HEK293T (cell line): ENCODE measurements at regions not wholly inside any gene's neighbourhood (a gene's known extent, or its start where the extent isn't known, plus 50 kb on each side); places are given as distances from the start of the nearest gene placed in this dataset.
"Not testable (repeated sequence)": the region's sequence is repeated elsewhere in the genome, so short reads cannot be mapped to it uniquely, and the experiment has no call there.

Source experiments
- CTCF ChIA-PET: fragments of 350-600 bp; formaldehyde crosslinking; extraction: SDS; loops from one replicate; lab custom pipeline; 2021; ENCODE audit warnings: antibody characterized with exemption, inconsistent platforms; lab: Yijun Ruan, JAX
- POLR2A ChIA-PET: fragments of 350-600 bp; formaldehyde crosslinking; extraction: SDS; loops from one replicate; lab custom pipeline; 2020; ENCODE audit warnings: antibody characterized with exemption, inconsistent platforms; lab: Yijun Ruan, JAX
- DNase-seq: peaks from one replicate; pipeline ENCODE4 v3.0.0; 2012; ENCODE audit warnings: mixed read lengths; ENCODE audit errors: extremely low spot score
- ARNT ChIP-seq: fragments of 450-650 bp; IDR thresholded peaks from 2 replicates; pipeline ENCODE4 v1.6.1; 2017; ENCODE audit warnings: mild to moderate bottlenecking
- BHLHE40 ChIP-seq: fragments of 450-650 bp; IDR thresholded peaks from 2 replicates; pipeline ENCODE4 v1.6.1; 2016; ENCODE audit warnings: mild to moderate bottlenecking, moderate library complexity, borderline replicate concordance
- CTBP1 ChIP-seq: fragments of 450-650 bp; IDR thresholded peaks from 2 replicates; pipeline ENCODE4 v1.6.1; 2016; ENCODE audit warnings: borderline replicate concordance
- ELF4 ChIP-seq: fragments of 450-650 bp; IDR thresholded peaks from 2 replicates; pipeline ENCODE4 v1.6.1; 2017; ENCODE audit warnings: antibody characterized with exemption
- FOXA1 ChIP-seq: fragments of 450-650 bp; IDR thresholded peaks from 2 replicates; pipeline ENCODE4 v1.6.1; 2016; ENCODE audit warnings: mild to moderate bottlenecking
- FOXK2 ChIP-seq: fragments of 450-650 bp; IDR thresholded peaks from 2 replicates; pipeline ENCODE4 v1.6.1; 2016; ENCODE audit warnings: mild to moderate bottlenecking
- FOXM1 ChIP-seq: fragments of 450-650 bp; IDR thresholded peaks from 2 replicates; pipeline ENCODE4 v1.6.1; 2017; ENCODE audit warnings: mild to moderate bottlenecking, borderline replicate concordance
- HDGF ChIP-seq: fragments of 450-650 bp; IDR thresholded peaks from 2 replicates; pipeline ENCODE4 v1.6.1; 2017; ENCODE audit warnings: antibody characterized with exemption, borderline replicate concordance
- L3MBTL2 ChIP-seq: fragments of 450-650 bp; conservative IDR thresholded peaks from 2 replicates; pipeline ENCODE4 v1.6.1; 2016; ENCODE audit warnings: mild to moderate bottlenecking
- LEF1 ChIP-seq: fragments of 450-650 bp; IDR thresholded peaks from 2 replicates; pipeline ENCODE4 v1.6.1; 2017; ENCODE audit warnings: mild to moderate bottlenecking, borderline replicate concordance
- NFRKB ChIP-seq: fragments of 450-650 bp; IDR thresholded peaks from 2 replicates; pipeline ENCODE4 v1.6.1; 2016; ENCODE audit warnings: mild to moderate bottlenecking, moderate library complexity
- PKNOX1 ChIP-seq: fragments of 450-650 bp; IDR thresholded peaks from 2 replicates; pipeline ENCODE4 v1.6.1; 2016
- SP1 ChIP-seq: fragments of 450-650 bp; IDR thresholded peaks from 2 replicates; pipeline ENCODE4 v1.6.1; 2017
- SUZ12 ChIP-seq: fragments of 450-650 bp; IDR thresholded peaks from 2 replicates; pipeline ENCODE4 v1.6.1; 2016; ENCODE audit warnings: mild to moderate bottlenecking
- TARDBP ChIP-seq: fragments of 450-650 bp; IDR thresholded peaks from 2 replicates; pipeline ENCODE4 v1.6.1; 2016
- ZNF384 ChIP-seq: fragments of 450-650 bp; IDR thresholded peaks from 2 replicates; pipeline ENCODE4 v1.6.1; 2016

DNA sequence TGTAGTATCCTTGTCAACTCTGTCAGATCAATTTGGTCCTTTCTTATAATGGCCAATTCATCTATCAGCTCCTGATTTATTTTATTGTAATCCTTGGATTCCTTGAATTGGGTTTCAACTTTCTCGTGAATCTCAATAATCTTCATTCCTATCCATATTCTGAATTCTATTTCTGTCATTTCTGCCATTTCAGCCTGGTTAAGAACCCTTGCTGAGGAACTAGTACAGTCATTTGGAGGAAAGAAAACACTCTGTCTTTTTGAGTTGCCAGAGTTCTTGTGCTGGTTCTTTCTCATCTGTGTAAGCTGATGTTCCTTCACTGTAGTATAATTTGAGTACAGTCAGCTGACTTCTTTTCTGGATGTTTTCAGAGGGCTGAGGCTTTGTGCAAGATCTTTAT is 84.5 kb downstream of the CETN3 start:
- POLR2A ChIA-PET = no interaction called here
- CTCF ChIA-PET = no interaction called here
- no peak for DNase-seq
- TF ChIP-seq FOXA1 (no peak), PKNOX1 (no peak), CTBP1 (no peak), ELF4 (no peak), ZNF384 (no peak), FOXK2 (no peak), ARNT (no peak), BHLHE40 (no peak), LEF1 (no peak)

- POLR2A ChIA-PET, CTCF ChIA-PET, DNase-seq: not testable (repeated sequence)
Measured at GRCh38 chr5:90320348-90320747, 89.2 kb downstream of the CETN3 start.

DNA sequence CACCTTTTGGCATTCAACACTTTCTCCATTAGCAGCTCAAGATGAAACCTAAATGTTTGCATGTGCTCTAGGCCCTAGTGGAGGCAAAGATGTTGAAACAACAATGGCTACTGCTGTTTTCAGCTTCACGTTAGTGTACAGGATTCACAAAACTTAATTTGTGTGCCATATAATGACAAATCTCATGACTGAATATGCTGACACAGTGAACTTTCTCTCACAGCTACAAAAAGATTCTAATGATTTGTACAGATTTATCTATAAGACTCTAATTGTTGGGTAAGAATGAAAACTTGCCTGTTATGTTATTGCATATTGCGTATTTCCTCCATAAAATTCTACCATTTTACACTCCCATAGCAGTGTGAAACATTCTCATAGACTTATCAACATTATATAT is 97.5 kb downstream of the CETN3 start:
- POLR2A ChIA-PET = no interaction called here
- CTCF ChIA-PET = no interaction called here
- DNase-seq = no peak
- TF ChIP-seq SP1 = no peak
- TF ChIP-seq CTBP1 = no peak
- no peak for TF ChIP-seq BHLHE40
- no peak for TF ChIP-seq FOXM1

DNA sequence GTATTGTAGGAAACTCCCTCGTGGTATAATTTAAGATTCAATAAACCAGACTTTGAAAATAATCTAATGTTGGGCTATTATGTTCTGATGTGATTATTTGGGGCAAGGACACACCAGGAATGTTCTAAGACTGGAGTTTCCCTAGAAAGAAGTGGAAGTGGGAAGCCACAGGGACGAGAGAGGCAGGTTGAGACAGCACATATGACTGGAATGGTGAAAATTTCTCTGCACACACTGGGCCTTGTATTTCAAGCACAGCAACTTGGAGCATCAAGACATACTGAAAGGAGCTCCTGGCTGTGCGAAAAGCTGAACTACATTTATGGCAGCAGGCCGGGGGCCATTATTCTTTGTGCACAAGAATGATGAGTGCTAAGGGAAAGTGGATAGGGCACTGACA is 98.2 kb downstream of the CETN3 start:
- DNase-seq = no peak
- POLR2A ChIA-PET = no interaction called here
- no peak for TF ChIP-seq L3MBTL2
- TF ChIP-seq LEF1 = no peak
- TF ChIP-seq ZNF384 = no peak
- no peak for TF ChIP-seq SP1
- no peak for TF ChIP-seq PKNOX1
- TF ChIP-seq FOXM1 = no peak
- no peak for TF ChIP-seq FOXK2
- no peak for TF ChIP-seq TARDBP
- TF ChIP-seq FOXA1 = no peak
- TF ChIP-seq BHLHE40 = no peak
- TF ChIP-seq SUZ12 = no peak
- no peak for TF ChIP-seq CTBP1
- no peak for TF ChIP-seq ARNT
- TF ChIP-seq ELF4 = no peak
- TF ChIP-seq HDGF = no peak
- CTCF ChIA-PET = no interaction called here

GRCh38 chr5:90308787-90309585 is 100.6 kb downstream of the CETN3 start:
- ChIA-PET CTCF (no interaction called here), POLR2A (no interaction called here)
- no peak for TF ChIP-seq PKNOX1
- no peak for TF ChIP-seq CTBP1
- no peak for TF ChIP-seq FOXM1
- TF ChIP-seq FOXK2 = no peak
- no peak for TF ChIP-seq LEF1
- TF ChIP-seq SP1 = no peak
- no peak for TF ChIP-seq HDGF
- TF ChIP-seq FOXA1 = no peak
- no peak for TF ChIP-seq SUZ12
- TF ChIP-seq NFRKB = no peak
- no peak for TF ChIP-seq TARDBP
- TF ChIP-seq BHLHE40 = no peak
- TF ChIP-seq ZNF384 = no peak
- no peak for TF ChIP-seq L3MBTL2
- no peak for TF ChIP-seq ELF4
- TF ChIP-seq ARNT = no peak
- no peak for DNase-seq

GRCh38 chr5:90307782-90308181 is 101.8 kb downstream of the CETN3 start:
- TF ChIP-seq ARNT (no peak), SUZ12 (no peak), L3MBTL2 (no peak), SP1 (no peak), FOXA1 (no peak), CTBP1 (no peak), LEF1 (no peak), PKNOX1 (no peak), HDGF (no peak), ZNF384 (no peak), ELF4 (no peak), NFRKB (no peak), BHLHE40 (no peak), TARDBP (no peak), FOXM1 (no peak), FOXK2 (no peak)
- no peak for DNase-seq
- POLR2A ChIA-PET = no interaction called here
- CTCF ChIA-PET = no interaction called here
